Stimulated activated CD4-positive, alpha-beta T cell treated with anti-CD3 and anti-CD28 coated beads, Interleukin-12 subunit alpha, Interleukin-12 subunit beta, amount 100 ng/mL, for 48 hours (primary cell): ENCODE measurements at regions not wholly inside any gene's neighbourhood (a gene's known extent, or its start where the extent isn't known, plus 50 kb on each side); places are given as distances from the start of the nearest gene placed in this dataset.

Source experiments
- DNase-seq, 3 donors: peaks; one replicate each; pipeline ENCODE4 v3.0.0-alpha.2; 2020; ENCODE audit warnings: low read depth in 2 of 3, low spot score in 1 of 3

DNA sequence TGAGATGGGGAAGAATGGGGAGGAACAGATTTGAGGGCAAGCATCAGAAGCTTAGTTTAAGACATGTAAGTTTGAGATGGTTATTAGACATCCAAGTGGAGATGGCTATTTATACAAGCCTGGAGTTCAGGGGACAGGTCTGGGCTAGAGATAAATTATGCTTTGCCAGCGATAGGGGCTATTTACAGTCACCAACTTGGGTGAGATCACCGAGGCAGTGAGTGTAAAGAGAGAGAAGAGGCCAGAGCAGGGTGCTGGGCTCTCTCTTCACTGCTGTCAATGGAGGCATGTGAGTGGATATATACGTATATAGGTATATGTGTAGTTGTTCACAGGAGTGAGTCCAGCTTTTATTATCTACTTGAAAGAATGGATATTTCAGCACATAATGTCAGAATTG lies 81.0 kb downstream of the QPCT start:
- DNase-seq, result no peak

DNA sequence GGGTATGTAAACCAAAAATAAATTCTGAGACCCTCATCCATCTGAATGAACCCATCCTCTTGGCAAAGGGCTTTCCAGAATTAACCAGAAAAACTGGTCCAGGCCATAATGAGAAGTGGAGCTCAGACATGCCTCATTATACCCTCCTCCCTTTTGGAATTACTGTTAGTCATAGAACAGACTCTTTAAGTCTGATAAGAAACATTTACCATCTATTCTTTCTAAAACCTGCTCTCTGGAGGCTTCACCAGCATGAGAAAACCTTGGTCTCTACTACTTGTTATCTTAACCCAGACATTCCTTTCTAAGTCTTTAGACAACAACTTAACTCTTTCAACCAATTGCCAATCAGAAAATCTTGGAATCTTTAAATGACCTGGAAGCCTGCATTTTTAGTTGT lies 82.8 kb downstream of the QPCT start:
- no peak for DNase-seq

DNA sequence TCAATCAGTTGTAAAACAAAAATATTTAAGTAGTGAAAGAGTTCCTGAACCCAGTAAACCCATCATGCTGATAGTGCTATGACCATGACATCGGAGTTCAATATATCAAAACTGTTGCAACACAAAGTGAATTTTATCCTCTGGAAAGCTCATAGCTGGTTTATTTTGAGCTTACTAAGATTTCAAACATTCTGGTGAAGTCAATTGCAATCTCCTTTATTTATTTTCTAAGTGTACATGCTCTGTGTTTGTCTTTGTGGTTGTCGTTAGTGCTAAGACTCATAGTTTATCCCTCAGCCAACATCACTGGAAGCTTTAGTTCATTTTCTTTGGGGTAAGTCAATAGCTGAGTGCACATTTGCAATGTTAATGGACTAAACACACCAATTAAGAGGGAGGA lies 91.9 kb downstream of the QPCT start:
- DNase-seq, result no peak

DNA sequence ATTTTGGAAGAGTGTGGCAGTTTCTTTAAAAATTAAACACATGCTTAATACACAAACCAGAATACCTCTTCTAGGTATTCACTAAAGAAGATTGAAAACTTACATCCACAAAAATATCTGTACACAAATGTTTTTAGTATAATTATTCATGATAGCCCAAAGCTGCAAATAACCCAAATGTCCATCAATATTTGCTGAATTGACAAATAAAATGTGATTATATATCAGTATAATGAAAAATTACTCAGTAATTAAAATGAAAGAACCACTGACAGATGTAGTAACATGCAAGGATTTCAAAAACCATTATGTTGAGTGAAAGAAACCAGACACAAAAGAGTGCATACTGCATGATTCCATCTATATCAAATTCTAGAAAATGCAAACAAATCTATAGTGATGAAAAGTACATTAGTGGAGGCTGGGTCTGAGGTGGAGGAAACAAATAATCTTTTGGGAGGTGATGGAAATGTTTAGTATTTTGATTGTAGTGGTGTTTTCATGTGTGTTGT lies 94.8 kb downstream of the QPCT start:
- DNase-seq, result no peak

DNA sequence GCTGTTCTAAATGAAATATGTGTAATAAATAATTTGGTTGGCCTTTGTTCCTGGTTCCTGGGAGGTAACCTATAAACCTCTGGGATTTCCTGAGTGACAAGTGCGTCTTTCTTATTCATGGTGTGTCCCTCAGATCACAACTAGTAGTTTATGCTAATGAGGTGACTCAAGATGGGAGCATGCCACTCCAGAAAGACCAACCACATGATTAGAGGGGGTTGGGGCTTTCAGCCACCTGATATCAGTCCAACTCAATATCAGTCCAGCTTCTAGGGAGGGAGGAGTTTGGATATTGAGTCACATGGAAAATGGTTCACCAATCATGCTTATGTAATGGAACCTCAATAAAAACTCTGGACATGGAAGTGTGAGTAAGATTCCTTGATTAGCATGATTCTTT lies 96.6 kb downstream of the QPCT start:
- no peak for DNase-seq

DNA sequence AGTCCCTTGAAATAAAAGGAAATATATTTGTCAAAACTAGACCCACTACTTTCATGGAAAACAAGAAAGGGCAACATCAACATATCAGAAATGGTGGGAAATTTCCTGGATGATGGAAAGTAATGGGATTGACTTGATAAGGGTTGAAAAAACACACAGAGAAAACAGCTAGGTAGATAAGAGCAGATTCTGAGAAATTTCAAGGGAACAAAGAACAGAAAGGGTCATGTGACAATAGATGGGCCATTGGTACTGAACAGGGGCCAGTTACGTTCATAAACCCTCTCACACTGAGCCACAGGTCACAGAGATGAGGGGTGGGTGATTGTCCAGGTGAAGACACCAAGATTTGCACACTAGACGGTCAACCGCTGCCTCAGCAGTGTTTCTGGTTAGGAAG lies 98.7 kb downstream of the QPCT start:
- DNase-seq, result no peak

DNA sequence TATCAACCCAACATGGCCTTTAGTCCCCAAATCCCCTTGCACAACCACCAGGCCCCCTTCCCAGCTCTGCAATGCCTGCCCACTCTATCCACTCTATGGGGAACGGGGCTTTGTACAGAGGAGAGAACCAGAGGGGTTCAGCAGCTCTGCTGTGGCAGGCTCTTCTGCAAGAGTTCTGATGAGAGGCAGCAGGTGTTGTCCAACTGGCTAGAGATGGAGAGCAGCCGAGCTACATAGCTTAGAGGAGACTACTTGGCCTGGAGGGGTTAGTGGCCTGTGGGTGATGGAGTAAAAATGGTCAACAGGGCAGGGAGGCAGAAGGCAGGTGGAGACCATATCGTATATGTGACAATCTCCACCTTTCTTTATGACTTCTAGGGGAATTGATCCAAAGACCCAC lies 103.0 kb downstream of the QPCT start:
- DNase-seq, result no peak

DNA sequence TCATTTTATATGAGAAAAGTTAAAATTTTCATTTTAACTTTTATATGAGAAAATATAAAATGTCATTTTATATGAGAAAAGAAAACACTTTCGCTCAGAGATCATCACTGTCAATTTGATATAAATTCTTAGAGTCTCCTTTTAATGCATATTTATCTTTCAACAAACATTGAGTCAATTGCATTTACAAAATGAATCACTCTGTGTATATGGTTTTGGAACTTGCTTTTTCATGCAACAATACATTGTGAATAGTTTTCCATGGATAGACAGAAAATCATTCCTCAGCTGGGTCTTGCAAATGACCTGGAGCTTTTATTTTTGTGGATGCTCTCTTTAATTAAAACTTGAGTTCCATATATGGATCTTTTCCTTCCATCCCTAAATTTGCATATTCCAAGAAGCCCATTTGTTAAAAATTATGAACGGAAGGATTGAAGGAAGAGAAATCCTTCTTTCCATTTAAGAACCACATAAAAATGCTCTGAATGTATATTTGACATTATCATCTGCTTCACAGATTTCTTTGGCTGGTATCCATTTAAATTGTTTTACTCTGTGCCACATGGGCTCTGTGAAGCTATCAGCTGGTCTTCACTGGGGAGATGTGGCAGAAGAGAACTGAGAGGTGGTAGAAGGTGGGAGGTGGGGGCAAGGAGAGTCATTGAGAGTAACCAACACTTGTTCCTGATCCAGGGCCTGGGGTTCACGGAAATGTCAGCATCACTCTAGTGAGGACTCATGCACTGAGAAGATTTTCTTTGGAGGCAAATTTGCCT lies 104.1 kb downstream of the QPCT start:
- no peak for DNase-seq

DNA sequence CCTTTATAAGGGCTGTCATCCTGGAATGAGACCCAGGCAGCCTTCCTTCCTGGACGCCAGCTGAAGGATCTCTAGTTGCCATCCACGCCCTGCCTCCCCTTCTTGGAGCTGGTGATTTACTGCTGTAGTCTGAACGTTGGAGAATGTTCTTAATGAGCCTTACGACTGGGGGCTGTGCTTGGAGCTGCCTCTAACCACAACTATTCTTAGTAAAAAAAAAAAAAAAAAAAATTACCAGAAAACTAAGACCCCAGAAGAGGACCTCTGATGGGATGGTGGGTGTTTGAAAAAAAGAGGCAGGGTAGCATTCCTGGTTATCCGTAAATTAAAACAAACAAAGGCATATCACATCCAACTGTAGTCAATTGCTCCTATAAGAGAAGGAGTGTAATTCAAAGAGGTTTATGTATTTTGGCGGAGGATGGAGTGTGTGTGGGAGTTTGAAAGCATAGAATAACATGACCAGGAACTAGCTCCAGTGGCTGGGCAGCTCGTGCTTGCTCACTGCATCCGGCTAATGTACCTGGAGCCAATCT lies 105.4 kb downstream of the QPCT start:
- DNase-seq, result no peak

DNA sequence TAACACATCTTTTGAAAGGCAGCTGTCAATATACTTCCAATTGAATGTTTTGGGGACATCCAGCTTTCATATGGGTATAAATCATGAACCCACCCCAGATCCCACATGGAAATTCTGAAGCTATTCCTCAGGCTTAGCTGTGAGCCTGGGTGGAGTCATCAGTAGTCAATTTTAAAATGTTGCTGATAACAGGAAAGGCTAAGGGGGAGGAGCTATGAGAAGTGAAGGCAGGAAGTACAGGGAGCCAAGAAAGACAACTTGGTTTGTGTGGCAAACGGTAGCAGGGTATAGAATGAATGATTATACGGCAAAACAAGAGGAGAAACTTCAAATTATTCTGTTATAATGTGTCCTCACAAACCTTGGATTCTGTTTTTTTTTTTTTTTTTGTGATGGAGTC lies 108.6 kb downstream of the QPCT start:
- no peak for DNase-seq

DNA sequence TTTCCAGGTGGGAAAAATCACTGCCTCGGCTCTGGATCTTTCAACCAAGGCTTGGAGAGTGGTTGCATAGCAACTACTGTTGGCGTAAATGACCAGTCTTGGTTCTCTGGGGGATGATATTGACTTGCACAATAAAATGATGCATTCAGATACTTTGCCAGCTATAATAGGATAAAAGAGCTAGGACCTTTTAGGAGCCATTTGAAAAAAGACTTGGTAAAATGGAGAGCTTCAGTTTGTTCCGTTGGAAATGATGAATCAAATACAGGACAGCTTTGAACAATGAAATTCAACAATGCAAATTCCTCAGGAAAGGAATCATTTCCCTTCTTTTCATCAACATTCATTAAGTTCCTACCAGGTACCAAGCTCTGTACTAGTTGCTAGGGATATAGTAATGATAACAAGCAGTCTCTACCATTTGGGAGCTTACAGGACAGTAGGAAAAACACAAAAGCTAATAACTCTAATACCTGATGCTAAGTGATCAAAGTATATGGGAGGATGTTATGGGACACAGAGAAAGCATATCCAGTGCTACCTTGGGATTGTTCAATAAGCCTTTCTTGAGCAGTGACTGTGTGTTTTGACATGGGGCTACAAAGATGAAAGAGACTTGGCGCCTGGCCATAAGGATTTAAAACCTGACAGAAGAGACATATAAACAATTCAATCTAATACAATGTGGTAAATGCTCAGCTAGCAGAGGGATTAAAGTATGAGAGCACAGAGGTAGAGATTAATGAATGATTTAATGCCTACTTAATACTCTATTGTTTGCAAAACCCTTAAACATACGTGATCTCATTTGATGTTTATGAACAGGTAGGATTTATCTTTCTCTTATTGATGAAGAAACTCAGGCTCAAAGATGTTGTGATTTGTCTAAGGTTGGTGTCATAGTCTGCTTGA lies 110.7 kb downstream of the QPCT start:
- DNase-seq, result no peak

DNA sequence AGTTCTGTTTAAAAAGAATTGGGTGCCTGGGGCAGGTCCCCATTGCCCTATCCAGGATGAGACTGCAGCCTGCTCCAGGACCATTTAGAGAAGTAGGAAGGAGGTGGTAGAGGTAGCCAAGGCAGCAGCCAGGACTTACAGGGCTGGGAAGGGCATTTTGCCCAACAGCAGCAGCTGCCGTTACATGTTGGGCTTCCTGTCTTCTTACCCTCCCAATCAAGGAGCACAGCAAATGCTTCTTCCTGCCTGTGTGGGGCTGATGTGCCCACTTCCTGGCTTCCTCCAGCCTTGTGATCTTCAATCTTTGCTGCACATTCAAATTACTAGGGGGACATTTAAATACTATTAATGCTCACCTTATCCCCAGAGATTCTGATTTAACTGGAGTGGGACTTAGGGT lies 112.0 kb downstream of the QPCT start:
- no peak for DNase-seq

DNA sequence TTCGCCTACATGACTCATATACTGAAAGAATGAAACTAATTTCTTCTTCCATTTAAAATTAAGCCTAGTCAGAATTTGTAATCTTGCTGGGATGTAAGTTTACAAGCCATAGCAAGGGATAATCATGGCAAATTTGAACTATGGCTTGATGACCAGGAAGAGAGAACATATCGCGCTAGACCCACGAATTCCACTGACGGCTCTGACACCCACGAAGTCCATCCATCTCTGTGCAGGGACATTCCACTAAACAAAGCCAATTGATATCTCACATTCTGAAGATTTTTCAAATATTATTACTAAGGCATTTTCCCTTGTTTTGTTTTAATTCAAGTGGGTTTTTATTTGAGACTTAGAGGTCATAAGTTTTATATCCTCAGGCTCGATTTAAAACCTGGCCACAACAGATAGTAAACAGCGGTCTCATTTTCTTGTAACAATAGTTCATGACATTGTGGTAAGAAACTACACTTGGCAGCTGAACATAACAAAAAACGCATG lies 113.0 kb downstream of the QPCT start:
- no peak for DNase-seq

DNA sequence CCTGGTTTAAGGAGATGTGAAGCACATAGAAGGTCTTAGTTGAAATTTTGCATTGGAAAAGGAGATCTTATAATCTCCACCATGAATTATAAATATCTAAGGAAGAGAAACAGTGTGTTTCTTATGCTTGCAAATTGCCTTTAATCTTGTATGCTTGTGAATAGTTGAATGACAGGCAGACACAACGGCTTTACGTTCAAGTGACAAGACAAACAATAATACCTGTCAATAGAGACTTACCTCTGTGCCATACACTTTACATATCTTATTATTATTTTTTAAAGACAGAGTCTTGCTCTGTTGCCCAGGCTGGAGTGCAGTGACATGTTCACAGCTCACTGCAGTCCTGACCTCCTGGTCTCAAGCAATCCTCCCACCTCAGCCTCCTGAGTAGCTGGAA lies 113.7 kb downstream of the QPCT start:
- no peak for DNase-seq

DNA sequence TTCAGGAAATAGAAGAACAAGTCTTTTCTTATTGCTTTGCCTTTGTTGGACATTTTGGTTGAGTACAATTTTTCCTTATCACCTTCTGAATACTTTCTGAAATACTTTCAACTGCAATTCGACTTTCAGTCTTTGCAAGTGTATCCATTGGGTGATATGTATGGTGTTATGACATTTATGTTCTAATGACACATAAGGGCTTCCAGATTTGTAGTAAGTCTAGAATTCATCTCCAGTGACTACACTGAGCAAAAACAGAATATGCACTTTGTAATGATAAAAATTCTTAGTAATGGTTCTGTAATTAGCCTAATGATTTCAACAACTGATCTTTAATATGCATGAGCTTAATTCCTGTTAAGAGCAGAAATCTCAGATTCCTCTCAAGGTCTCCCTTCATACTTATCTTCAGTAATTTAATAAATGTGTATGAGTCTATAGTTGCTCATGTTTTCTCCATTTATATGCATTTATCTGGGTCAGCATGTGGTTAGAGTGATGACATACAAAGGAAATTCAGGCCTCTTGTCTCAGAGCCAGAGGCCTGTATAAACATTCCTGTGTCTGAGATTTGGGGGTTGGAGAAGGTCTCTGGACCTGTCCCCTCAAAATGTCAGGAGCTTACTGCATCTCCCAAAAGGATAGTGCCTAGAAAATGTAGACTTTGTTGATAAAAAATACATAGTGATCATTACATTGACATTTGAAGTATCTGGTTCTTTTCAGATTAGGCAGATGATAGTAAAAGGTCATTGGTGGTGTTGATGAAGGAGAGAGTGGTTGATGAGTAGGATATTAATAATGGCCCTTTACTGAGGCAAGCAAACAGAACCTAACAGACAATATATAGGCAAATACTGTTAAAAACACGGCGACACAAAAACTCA lies 114.9 kb downstream of the QPCT start:
- no peak for DNase-seq

DNA sequence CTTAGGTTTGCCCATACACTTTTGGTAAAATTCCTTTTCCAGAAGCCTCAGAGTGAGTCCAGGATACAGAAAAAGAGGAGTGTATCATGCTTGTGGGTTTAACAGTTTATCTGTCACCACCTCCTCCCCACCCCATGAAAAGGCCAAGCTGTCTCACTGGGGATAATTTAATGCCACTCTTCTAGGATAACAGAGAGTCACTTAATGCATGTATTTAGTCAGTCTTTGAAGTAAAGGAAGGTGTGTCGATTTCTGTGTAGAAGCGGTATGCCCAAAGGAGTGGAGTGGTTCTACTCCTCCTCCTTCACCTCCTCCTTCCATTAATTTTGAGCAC lies 116.4 kb downstream of the QPCT start:
- no peak for DNase-seq

DNA sequence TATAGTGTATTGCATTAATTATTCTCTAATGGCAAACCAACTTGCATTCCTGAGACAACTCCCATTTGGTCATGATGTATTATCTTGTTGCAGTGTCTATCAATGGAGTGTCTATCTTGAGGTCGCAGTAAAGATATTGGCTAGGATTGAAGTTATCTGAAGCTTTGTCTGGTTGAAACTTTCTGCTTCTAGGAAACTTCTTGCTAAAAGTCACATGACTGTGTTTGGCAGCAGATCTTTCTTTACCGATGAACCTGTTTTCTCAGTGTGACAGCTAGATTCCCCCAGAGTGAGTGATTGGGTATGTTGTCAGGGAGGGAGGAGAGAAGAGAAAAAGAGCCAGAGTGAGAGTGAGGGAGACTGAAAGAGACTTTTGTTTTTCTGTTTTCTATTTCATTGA lies 119.6 kb downstream of the QPCT start:
- no peak for DNase-seq

DNA sequence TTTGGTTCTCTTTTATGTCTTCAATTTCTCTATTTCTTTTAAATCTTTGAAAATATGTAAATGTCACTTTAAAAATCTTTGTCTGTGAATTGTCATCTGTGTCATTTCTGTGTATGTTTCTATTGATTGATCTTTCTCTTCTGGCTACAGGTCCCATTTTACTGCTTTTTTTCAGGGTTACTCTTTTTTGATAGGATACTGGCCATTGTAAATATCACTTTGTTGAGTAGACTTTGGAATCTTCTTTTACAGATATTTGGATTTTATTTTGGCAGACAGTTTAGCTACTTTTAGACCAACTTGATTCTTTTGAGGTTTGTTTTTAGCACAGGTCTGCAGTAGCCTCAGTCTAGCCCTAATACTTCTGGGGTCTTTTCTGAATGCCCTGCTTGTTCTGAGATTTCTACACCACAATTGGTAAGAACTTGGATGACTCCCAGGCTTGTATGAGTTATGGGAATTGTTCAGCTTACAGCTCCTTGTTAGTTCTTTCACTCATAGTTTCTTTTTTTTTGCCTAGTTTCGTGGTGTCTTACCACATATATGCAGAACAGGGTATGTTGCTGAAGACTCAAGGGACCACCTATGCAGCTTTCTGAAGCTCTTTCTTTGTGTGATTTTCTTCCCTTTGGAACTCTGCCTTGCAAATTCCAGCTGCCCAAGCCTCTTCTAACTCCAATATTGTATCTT lies 122.2 kb downstream of the QPCT start:
- DNase-seq, result no peak

DNA sequence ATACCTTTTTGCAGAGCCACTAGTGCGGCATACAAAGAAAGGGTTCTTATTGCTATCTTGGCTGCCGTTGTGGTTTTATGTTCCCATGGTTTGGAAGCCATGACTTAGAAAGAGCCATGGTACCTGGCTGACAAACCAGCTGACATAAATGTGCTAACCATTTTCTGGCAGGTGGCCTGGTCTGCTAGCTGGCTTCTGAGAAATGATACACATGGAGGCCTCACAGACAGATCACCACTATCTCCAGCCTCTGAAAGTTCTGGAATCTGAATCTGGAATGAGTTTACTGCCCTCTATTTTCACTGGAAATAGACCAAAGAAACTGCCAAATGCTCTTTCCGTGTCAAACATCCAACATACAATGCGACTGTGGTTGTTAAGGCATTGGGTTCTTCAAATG lies 123.7 kb downstream of the QPCT start:
- DNase-seq, result no peak

DNA sequence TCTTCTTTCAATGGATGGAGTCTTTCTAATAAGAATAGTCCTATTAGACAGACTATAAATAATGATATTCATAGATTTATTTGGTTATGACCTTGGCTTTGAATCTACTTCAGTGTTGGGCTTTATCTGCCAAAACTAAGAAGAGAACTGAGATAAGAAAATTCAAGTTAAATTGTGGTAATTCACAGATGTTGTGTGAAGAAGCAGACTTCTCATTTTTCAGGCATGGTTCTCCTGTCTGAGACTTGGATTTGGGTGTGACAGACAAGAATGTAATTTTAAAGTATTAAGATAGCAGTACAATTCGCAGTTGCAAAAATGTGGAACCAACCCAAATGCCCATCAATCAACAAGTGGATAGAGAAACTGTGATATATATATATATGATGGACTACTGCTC lies 124.7 kb downstream of the QPCT start:
- no peak for DNase-seq
